ENCODE measurements at regions not wholly inside any gene's neighbourhood (a gene's known extent, or its start where the extent isn't known, plus 50 kb on each side); places are given as distances from the start of the nearest gene placed in this dataset.

DNA sequence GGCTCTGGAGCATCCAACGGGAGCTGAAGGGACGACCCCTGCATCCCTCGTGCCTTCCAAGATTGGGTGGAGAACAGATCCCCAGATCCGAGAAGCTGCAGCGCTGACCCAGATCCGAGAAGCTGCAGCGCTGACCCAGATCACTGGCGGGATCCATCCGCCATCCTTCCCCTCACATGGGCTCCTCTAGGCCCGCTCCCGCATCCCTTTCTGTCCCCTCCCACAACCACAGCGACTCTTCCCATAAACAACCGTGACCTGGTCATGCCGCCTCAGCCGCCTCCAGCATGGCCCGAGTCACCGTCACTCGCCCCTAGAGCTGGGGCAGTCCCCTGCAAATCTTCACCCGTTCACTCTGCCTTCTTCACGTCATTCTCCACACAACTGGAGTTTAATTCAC is 124.9 kb downstream of the UTP18 start:
- no peak for TF ChIP-seq CTCF (IDR thresholded peaks at IDR 0.05; ENCODE audit: insufficient read depth, low read depth, low read length)
- H3K4me3 ChIP-seq (ENCODE audit: low read depth, low read length), result no peak overlapping the region
- DNase-seq (ENCODE audit: low read depth), result no peak

- no peak for TF ChIP-seq CTCF (IDR thresholded peaks at IDR 0.05; ENCODE audit: insufficient read depth, low read depth, low read length)
- no peak overlapping the region for H3K4me3 ChIP-seq (ENCODE audit: low read depth, low read length)
- DNase-seq (ENCODE audit: low read depth), result no peak
Observed at GRCh38 chr17:51387582-51387981, 127.2 kb downstream of the UTP18 start.

DNA sequence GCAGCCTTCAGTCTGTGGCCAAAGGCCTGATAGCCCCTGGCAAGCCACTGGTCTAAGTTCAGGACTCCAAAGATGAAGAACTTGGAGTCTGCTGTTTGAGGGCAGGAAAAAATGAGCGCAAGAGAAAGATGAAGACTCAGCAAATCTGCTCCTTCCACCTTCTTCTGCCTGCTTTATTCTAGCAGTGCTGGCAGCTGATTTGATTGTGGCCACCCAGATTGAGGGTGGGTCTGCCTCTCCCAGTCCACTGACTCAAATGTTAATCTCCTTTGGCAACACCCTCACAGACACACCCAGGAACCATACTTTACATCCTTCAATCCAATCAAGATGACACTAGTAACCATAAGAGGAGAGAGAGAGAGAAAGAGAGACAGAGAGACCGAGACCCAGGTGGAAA is 127.6 kb downstream of the UTP18 start:
- DNase-seq (ENCODE audit: low read depth), result no peak
- H3K4me3 ChIP-seq (ENCODE audit: low read depth, low read length), result no peak overlapping the region
- no peak for TF ChIP-seq CTCF (IDR thresholded peaks at IDR 0.05; ENCODE audit: insufficient read depth, low read depth, low read length)

GRCh38 chr17:51389875-51390274 is 129.5 kb downstream of the UTP18 start:
- TF ChIP-seq CTCF (IDR thresholded peaks at IDR 0.05; ENCODE audit: insufficient read depth, low read depth, low read length), result no peak
- DNase-seq (ENCODE audit: low read depth), result no peak
- H3K4me3 ChIP-seq (ENCODE audit: low read depth, low read length), result no peak overlapping the region

- no peak for DNase-seq (ENCODE audit: low read depth)
- no peak for TF ChIP-seq CTCF (IDR thresholded peaks at IDR 0.05; ENCODE audit: insufficient read depth, low read depth, low read length)
- no peak overlapping the region for H3K4me3 ChIP-seq (ENCODE audit: low read depth, low read length)
Observed at GRCh38 chr17:51391982-51392654, 131.8 kb downstream of the UTP18 start.

DNA sequence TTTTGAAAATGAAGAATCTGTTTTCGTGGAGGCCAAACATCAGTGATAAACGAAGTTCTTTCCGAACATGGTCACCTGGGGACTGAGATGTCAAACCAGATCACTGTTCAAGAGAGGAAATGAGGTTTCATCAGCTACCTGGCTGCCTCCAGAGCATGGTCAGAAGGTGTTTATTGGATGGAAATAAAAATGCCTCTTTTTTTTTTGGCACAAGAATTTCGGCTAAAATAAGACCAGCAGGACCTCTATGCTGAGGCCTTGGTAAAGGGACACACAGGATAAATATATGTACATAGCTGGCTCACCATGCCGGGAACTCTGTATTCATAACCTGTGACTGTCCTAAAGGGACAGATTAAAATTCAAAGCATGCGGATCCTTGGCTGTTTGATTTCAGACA is 135.3 kb downstream of the UTP18 start:
- no peak overlapping the region for H3K4me3 ChIP-seq (ENCODE audit: low read depth, low read length)
- DNase-seq (ENCODE audit: low read depth), result no peak
- TF ChIP-seq CTCF (IDR thresholded peaks at IDR 0.05; ENCODE audit: insufficient read depth, low read depth, low read length), result no peak
